NK-92 (cell line): ENCODE measurements at regions not wholly inside any gene's neighbourhood (a gene's known extent, or its start where the extent isn't known, plus 50 kb on each side); places are given as distances from the start of the nearest gene placed in this dataset.
"Not testable (repeated sequence)": the region's sequence is repeated elsewhere in the genome, so short reads cannot be mapped to it uniquely, and the experiment has no call there.

Experiments used
- DNase-seq: peaks from one replicate; lab custom pipeline; 2025; ENCODE audit not compliant: unreplicated experiment; lab: John Stamatoyannopoulos, UW

- DNase-seq, result no peak
Measured at GRCh38 chr22:48621085-48621484, 1206.6 kb downstream of the BRD1 start.

GRCh38 chr22:48620460-48620859, 1207.2 kb downstream of the BRD1 start:
- not testable (repeated sequence) for DNase-seq

GRCh38 chr22:48619721-48620120, 1208.0 kb downstream of the BRD1 start:
- no peak for DNase-seq

GRCh38 chr22:48618326-48618725, 1209.3 kb downstream of the BRD1 start:
- DNase-seq, result no peak

GRCh38 chr22:48616656-48617055, 1211.0 kb downstream of the BRD1 start:
- DNase-seq, result no peak

GRCh38 chr22:48615171-48616008, 1212.3 kb downstream of the BRD1 start:
- no peak for DNase-seq

- DNase-seq, result no peak
Measured at GRCh38 chr22:48613566-48614200, 1214.0 kb downstream of the BRD1 start.

GRCh38 chr22:48612077-48612995, 1215.3 kb downstream of the BRD1 start:
- DNase-seq, result no peak

GRCh38 chr22:48609279-48609865, 1218.3 kb downstream of the BRD1 start:
- DNase-seq, result no peak

GRCh38 chr22:48607901-48608662, 1219.6 kb downstream of the BRD1 start:
- no peak for DNase-seq

- DNase-seq, result no peak
Measured at GRCh38 chr22:48606684-48607307, 1220.9 kb downstream of the BRD1 start.

GRCh38 chr22:48605856-48606481, 1221.7 kb downstream of the BRD1 start:
- DNase-seq, result no peak

GRCh38 chr22:48605125-48605524, 1222.5 kb downstream of the BRD1 start:
- DNase-seq, result no peak

- no peak for DNase-seq
Measured at GRCh38 chr22:48603621-48604320, 1223.9 kb downstream of the BRD1 start.

GRCh38 chr22:48602805-48603518, 1224.7 kb downstream of the BRD1 start:
- DNase-seq, result no peak

GRCh38 chr22:48600681-48601080, 1227.0 kb downstream of the BRD1 start:
- DNase-seq, result no peak

- no peak for DNase-seq
Measured at GRCh38 chr22:48600171-48600570, 1227.5 kb downstream of the BRD1 start.

- no peak for DNase-seq
Measured at GRCh38 chr22:48599346-48599745, 1228.3 kb downstream of the BRD1 start.
